GM10266 (cell line): ENCODE measurements at regions not wholly inside any gene's neighbourhood (a gene's known extent, or its start where the extent isn't known, plus 50 kb on each side); places are given as distances from the start of the nearest gene placed in this dataset.
"Not testable (repeated sequence)": the region's sequence is repeated elsewhere in the genome, so short reads cannot be mapped to it uniquely, and the experiment has no call there.

Source experiments
- DNase-seq: peaks from one replicate; pipeline ENCODE4 v3.0.0; 2012; ENCODE audit errors: extremely low spot score
- CTCF ChIP-seq: IDR thresholded peaks from 2 replicates; pipeline ENCODE4 v1.5.1; 2012; ENCODE audit warnings: mild to moderate bottlenecking, low read depth; ENCODE audit not compliant: control insufficient read depth, insufficient read depth; ENCODE audit errors: missing control alignments

GRCh38 chr6:21751608-21752007, 158.1 kb downstream of the SOX4 start:
- no peak for DNase-seq
- TF ChIP-seq CTCF = no peak

GRCh38 chr6:21752054-21752811, 158.7 kb downstream of the SOX4 start:
- no peak for DNase-seq
- TF ChIP-seq CTCF = no peak

- DNase-seq = no peak
- no peak for TF ChIP-seq CTCF
Observed at GRCh38 chr6:21753241-21754108, 159.9 kb downstream of the SOX4 start.

GRCh38 chr6:21754891-21755290, 161.3 kb downstream of the SOX4 start:
- no peak for TF ChIP-seq CTCF
- no peak for DNase-seq

GRCh38 chr6:21756487-21756886, 162.9 kb downstream of the SOX4 start:
- no peak for TF ChIP-seq CTCF
- no peak for DNase-seq

- not testable (repeated sequence) for DNase-seq
Observed at GRCh38 chr6:21757392-21757791, 163.8 kb downstream of the SOX4 start.

- DNase-seq = no peak
- TF ChIP-seq CTCF = no peak
Observed at GRCh38 chr6:21759721-21760120, 166.2 kb downstream of the SOX4 start.

GRCh38 chr6:21761053-21761730, 167.6 kb downstream of the SOX4 start:
- DNase-seq = not testable (repeated sequence)
